ENCODE measurements at regions not wholly inside any gene's neighbourhood (a gene's known extent, or its start where the extent isn't known, plus 50 kb on each side); places are given as distances from the start of the nearest gene placed in this dataset.
A peak's percentile ranks its signal among the peaks of the same experiment; 100 is the strongest.

DNA sequence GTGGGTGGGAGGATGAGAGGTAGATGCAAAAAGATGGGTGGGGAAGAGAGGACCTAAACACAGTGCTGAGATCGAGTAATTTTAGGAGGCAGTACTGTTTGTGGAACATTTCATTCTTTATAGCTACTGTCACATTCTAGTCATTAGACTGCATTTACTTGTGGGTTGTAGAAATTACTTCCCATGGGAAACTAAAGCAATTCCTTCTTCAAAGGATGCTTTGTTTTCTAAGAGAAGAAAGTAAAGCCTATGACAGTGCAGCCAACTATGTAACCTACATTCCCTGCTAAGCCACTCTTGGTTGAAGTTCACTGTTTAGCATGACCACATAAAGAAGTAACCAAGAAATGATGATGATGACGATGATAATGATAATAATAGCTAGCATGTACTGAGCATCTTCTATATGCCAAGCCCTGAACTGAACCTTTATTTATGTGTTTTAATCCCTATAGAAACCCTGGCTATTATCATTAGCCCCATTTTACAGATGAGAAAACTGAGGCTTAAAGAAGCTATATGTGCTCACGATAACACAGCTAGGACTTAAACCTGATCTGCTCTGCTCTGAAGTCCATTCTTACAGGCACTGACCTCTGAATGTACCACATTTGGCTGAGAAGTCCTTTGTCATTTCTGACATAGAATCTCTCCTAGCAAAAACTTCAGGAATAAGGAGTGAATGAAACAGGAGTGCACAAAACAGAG, 114.5 kb upstream of the KIT start:
- peak; percentile 56 for DNase-seq (ENCODE audit: low read depth)

DNA sequence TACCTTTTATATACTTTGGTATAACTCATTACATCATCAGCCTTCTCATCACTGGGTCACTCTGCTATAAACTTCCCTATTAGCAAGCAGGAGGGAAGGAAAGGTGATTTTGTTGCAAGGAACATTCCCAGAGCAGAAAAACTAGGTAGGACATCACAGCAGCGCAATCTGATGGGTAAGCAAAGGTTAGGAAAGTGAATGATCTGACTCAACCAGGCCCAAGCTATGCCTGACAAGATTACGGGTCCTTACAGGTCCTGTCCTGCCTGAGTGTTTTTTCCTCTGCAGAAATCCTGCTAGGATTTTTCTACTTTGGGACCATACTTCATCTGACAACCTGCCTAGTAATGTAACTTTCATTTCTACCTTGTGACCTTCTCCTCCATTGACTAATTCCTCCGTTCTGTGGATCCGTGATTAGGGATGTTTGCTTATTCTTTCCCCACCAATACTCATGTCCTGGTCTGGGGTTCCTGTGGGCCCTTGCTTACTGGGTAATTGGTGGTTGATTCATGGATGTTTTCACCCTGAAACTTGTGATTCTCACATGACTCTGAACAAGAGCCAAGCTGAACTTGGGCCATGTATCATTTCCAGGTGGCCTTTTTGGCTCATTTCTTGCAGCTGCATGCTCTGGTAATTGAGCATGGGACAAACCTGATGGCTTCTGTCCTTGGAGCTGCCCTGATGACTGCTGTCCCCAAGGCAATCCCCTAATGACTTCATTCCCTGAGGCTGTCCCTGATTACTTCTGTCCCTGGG, 111.9 kb upstream of the KIT start:
- DNase-seq (ENCODE audit: low read depth): no peak

DNA sequence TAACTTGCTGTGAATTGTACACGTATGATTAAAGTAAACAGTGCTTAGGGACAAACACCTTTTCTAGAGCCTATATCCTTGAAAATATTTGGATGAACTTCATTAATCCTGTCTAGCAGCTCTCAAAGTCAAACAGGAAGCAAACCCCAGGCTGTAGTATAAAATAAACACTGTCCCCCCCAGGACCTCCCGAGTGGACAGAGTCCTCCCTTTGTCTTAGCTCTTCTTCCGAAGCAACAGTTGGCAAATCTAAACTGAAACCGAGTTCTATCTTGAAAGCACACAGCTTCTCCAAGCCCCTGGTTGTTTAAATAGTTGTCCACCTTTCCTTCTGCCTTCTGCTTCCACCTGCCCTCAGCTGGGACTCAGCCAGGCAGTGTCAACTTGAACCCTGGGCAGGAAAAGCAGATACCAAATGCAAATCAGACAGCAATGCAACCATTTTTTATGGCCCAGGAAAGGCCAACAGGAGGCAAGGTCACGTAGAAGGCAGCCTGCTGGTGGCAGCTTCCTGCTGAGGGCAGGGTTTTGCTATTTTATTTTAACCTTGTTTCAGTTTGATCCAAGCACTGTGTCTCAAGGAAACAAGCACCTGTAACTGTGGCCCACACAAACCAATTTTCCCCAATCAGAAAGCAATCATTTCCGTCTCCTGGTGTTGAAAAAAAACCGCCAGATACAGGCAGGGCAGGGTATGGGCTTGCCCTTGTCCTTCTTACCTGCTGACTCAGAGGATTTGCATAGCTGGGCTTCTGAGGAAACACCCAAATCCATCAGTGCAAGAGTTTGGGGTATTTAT, 110.3 kb upstream of the KIT start:
- DNase-seq (ENCODE audit: low read depth): no peak

DNA sequence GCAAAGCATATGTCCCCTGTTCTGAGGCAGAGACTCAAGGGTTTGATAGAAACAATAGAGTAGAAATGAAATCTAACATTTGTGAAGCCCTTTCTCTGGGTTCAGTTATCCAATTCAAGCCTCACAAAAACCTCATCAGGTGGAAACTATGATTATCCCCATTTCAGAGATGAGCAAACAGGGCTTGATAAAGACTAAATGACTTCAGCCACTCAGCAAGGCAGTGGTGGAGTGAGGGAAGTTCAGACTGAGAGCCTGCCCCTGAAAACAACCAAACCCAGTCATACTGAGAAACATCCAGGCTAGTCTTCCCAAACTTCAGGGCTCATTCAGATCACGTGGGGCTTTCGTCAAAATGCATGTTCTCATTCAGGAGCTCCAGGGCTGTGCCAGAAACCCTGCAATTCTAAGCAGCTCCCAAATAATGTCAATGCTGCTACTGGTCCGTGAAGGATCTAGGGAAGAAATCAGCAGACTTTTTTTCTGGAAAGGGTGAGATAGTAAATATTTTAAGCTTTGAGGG, 109.6 kb upstream of the KIT start:
- no peak for DNase-seq (ENCODE audit: low read depth)

DNA sequence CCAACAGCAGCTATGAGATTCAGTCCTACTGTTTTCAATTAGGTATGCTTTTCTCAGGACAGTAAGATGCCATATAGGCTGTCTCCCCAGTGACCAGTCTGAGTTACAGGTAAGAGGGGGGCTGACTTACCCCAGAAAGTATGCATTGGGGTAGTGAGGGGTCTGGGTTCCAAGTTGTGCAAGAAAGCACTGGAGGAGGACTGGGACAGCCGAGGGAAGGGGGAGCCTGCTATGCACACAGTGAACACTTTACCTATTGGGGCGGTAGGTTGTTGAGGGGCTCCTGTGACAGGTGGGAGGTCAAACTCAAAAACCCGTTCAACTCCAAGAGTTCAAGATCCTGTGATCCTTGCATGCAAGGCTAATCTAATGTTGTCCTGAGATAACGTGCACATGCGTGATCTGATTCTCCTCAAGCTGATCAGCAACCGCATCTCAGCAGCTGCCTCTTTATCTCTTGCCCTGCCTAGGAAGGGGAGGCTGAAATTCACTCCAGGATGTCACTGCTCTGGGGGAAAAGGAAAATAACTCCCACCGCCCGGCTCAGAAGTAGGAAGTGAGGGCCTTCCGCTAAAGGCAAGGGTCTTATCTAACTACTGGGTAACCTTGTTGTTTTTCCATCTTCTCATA, 108.8 kb upstream of the KIT start:
- no peak for DNase-seq (ENCODE audit: low read depth)

DNA sequence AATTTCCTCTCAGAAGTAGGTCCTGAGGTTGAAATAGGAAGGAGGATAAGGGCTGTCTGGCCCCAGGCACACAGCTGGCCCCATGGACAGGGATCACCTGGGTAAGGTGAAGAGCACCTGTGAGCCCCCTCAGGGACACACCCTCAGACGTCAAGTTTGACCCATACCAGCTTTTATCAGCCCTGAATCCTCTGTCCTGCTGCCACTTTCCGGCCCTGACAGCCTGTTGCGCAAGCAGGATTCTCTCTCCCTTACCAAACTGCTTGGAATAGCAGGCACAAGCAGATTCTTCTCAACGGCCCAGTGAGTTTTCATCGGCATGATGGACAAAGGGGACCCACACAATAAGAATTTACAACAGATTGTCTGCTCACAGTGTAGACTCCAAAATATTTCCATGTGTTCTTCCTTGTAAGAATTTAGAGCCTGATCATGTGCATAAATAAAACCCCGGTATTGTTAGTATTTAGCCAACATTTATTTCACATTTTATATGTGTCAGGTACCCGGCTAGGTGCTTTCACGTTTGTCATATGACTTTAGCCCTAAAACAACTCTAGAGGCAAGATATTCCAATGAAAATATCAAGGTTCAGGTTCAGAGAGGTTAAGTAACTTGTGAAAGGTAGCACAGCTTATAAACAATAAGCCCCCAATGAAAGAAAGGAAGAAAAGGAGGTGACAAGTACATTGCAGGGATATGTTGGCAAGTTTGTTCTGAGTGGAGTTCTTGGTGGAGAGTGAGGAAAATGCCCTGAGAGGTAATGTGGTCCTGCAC, 107.2 kb upstream of the KIT start:
- no peak for DNase-seq (ENCODE audit: low read depth)

DNA sequence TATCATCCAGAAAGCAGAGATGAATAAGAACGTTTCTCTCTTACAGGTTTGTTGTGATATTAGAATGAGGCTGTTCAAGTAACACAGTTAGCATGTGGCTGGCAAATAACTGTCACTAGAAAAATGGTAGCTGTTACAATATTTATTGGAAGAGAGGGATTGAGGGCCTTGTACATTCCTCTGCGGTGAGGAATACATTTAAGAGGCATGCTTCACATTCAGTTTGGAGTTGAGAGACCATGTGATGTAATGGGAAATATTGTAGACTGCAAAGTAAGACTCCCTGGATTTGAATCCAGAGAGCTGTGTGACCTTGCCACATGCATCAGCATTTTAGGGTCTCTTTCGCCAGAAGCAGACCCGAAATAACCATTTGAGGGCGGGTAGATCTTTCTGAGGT, 104.8 kb upstream of the KIT start:
- no peak for DNase-seq (ENCODE audit: low read depth)

DNA sequence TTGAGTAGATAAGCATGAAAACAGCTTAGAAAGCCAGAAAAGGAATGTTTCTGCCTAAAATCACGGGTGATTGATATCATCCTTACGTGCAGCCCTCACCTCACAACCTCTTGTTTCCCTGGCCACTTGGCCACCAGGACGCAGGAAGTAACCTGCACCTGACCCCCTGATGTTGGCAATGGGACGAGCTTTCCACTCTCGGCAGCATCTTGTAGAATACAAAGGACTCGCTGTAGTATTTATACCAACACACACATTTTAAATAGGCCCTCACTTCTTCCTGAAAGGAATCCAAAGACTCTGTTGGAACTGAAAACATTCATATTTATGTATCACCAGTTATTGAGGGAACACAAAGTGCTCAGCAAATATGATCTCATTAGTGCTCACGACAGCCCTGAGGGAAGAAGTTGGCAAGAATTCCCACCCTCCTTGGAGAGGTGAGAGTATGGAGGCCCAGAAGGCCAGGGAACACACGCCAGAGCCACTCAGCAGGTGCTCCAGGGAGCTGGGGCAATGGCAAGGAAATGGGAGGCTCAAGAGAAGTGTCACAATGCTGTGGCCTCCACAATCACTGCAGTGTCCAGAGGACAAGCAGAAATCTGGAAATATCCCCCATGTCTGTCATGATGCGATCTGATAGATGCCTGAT, 103.3 kb upstream of the KIT start:
- no peak for DNase-seq (ENCODE audit: low read depth)

DNA sequence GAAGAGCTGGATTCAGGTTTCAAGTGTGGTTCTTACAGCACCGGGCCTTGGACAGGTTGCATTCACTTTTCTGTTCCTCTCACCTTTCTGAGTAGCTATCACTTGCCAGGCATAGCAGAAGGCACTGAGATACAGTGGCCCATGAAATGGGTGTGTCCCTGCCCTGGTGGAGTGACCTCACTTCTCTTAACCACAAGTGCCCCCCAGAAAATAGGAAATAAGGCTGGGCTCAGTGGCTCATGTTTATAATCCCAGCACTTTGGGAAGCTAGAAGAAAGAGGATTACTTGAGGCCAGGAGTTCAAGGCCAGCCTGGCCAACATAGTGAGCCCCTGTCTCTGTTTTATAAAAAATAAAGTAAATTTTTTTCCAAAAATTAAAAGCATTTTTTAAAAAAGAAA, 101.7 kb upstream of the KIT start:
- no peak for DNase-seq (ENCODE audit: low read depth)

DNA sequence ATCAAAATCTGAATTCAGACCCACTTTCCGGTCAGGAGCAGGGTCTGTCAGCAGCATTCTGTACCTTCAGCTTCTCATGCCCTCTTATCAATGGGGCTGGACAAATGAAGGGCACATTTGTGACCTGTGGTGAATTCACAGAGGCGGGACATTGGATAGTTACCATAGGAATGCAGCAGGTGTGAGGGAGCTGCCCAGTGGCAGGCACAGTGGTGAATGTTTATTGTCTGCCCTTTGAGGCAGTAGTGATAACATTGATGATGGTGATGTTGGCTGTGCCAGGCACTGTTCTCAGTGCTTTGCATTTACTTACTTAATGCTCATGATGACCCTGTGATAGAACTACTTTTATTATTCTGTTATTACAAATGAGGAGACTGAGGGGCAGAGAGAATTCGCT, 101.2 kb upstream of the KIT start:
- no peak for DNase-seq (ENCODE audit: low read depth)

DNA sequence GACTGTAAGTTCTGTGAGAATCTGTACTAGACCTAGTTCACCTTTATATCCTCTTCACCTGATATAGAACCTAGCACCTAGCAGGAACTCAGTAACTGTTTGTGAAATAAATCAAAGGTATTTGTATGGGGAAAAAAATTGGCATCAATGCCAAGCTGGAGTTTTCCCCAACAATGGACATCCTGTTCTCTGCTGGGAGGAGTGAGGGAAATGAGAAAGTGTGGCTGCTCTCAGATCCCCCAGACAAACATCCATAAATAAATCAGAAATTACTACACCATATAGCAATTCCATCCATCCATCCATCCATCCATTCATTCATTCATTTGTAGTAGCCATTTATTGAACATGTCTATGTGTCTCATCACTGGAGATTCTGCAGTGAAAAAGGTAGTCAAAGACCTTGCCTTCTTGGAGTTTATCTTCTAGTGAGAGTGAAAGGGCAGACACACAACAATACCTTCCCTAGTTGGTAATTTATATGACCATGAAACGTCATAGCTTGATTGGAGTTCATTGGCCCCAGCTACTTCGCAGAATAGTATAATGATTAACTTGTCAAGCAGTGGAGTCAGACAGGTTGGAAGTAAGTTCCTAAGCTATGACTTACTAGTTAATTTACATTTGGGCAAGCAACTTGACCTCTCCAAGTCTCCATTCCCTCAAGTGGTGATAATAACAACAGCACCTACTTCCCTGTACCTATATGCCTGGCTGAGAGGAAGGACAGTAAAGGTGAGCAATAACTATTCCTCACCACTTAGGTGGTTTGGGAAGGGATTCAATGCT, 98.7 kb upstream of the KIT start:
- DNase-seq (ENCODE audit: low read depth): no peak

DNA sequence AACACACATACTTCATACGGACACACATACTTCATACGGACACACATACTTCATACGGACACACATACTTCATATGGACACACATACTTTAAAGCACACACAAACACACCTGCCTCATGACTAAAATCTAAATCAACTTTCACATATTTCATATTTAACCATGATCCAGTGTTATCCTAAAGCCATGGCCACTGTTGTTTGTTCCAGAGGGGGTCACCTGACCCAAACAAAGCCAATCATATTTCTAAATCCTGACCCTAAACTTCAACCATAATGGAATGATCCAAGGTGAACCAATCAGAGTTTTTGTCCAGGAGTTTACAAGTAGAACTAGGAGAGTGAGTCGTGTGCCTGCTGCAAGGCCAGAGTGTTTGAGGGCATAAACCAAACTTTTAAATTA, 97.2 kb upstream of the KIT start:
- DNase-seq (ENCODE audit: low read depth): no peak

DNA sequence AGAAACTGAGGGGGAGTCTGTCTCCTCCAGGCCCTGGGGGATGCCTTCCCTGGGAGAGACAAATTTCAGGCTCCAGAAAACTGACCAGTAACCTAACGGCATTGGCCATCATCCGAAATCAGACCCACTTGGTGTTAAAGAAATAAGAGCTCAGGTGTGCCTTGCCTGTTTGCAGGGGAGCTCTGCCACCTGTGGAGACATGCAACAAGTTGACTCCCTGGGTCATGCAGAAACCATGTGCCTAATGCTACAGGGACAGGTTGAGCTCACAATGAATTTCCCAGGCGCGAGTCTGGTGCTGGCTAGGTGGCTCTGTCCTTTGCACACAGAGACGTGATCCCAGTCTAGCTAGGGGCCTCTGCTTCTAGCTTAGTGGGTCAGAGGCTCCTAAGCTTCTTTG, 95.8 kb upstream of the KIT start:
- no peak for DNase-seq (ENCODE audit: low read depth)

DNA sequence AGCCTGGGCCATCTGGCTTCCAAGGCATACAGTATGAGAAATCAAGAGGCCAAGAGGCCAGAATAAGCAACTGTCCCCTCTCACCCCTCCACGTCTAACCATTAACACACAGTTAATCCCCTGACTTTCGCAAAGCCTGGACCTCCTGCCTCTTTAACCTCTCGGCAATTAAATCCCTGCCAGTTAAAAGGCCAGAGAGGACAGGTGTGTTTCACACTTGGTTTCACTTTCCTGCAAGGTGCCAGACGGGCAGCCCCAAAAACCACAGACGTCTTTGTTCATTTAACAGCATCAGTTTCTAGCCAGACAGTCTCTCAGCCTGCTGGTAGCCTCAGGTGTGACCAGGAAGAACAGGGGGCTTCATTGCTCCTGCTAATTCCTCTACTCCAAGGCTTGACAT, 91.1 kb upstream of the KIT start:
- DNase-seq (ENCODE audit: low read depth): no peak

DNA sequence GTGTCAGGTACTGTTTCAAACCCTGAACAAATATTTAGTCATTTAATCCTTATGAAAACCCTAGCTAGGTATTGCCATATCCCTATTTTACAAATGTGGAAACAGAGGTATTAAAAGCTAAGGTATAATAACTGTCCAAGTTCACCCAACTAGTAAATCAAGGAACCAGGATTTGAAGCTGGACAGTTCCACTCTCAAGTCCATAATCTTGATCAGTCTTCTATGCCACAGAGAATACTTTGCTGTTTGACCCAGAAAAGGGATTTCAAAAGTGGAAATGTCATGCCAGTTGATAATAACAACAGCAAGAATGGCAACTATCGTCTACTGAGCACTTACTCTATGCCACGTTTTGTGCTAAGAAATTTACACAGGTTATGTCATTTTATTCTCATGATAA, 90.4 kb upstream of the KIT start:
- no peak for DNase-seq (ENCODE audit: low read depth)

DNA sequence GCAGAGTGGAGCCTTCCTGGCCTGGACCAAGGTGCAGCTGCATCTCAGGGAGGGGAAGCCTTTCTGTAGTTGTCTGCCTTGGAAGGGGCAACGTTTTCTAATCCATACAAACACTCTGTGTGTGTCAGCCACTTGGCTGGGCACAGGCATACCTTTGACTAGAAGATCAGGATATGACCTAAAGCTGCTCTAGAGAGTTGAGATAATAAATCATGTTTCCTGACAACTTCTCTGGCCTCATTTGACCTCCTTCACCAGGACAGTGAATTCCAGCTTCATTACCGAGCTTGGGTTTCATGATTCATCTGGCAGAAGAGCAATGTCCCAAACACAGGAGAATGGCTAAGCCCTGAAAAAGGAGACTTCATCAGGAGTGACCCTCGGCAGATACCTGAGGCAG, 89.6 kb upstream of the KIT start:
- DNase-seq (ENCODE audit: low read depth): peak; percentile 90

DNA sequence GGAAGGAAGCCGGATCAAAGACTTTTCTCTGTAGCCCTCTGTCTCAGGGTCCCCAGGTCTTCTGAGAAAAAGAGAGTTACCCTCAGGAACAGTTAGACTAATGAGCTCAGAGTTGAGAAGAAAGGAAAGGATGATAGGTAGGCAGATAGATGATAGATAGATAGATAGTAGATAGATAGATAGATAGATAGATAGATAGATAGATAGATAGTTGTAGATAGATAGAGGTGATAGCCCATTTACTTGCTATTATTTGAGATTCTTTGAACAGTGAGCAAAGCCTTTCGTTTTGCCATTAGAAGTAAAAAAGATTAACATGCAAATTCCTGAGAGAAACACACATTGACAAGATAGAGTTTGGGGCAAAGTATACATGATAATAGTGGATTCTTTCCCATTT, 86.9 kb upstream of the KIT start:
- no peak for DNase-seq (ENCODE audit: low read depth)

DNA sequence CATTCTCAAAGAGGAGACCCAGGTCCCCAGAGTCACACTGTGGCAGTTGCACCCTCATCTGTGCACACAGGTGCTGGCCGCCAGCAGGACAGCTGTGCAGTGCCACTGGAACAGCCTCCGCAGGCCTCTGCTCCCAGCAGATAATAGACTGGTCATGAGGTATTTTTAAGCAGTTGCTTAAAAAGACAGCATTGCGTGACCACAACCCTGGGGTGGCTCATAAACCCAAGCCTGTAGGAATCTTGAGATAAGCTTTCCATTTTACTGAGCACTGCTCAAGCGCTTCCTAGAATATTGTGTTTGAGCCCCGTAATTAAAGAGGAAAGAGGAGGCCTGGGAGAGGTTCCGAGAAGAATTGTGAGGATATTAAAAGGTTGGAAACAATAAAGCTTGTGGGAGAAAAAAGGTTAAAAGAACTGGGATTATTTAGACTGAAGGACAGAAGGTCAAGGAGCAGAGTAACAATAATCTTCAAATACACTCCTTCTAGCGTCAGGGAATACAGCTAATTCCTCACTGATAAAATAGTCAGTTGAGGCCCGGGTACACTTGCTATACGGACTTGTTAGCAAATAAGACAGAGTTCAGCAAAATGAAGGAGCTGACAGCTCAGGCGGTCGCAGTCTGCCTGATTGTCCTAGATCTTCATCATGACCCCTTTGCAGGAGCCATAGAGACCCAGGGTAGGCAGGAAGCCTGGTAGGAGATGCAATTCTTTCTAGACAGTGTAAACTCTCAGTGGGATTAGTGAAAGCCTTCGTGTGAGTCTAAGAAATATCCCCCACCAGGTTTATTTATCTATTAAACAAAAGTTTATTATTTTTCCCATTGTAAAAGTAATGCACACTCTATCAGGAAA, 86.2 kb upstream of the KIT start:
- DNase-seq (ENCODE audit: low read depth): peak; percentile 35

DNA sequence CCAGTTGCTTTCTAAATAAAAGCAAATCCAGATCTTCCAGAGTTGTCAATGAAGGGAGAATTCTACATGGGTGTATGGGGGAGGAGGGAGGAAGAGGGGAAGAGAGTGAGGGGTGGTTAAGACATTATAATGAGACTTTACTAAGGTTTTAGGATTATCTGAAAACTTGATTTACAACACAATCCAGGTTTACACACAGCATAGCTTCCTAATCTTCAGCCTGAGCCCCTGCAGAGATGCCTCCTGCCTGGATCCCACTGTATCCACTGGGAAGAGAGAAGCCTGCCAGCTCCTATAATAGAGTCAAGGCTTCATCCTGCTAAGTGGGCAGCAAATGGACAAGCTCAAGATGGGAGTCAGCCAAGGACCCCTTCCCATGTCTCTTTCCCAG, 85.6 kb upstream of the KIT start:
- no peak for DNase-seq (ENCODE audit: low read depth)

Data from RPMI7951 (cell line).